OCI-LY3 (cell line): ENCODE measurements at regions not wholly inside any gene's neighbourhood (a gene's known extent, or its start where the extent isn't known, plus 50 kb on each side); places are given as distances from the start of the nearest gene placed in this dataset.

ENCODE experiments used
- H2AFZ ChIP-seq: fragments of 200-600, 300-600 bp; shearing (Covaris generic); 2 replicates; pipeline ENCODE4 v1.6.0; 2014; ENCODE audit warnings: antibody characterized with exemption, low read depth, low read length
- H3K27ac ChIP-seq: fragments of 200-600, 300-600 bp; sonication (generic); 2 replicates; pipeline ENCODE4 v1.5.1; 2014; ENCODE audit warnings: mild to moderate bottlenecking, low read length, moderate library complexity, mixed read lengths
- H3K27me3 ChIP-seq: fragments of 200-600, 300-600 bp; sonication (generic); 2 replicates; pipeline ENCODE4 v1.6.1; 2014; ENCODE audit warnings: low read depth, low read length, mixed read lengths
- H3K36me3 ChIP-seq: fragments of 200-600, 300-600 bp; sonication (generic); replicated peaks from 2 replicates; pipeline ENCODE3; 2014; ENCODE audit warnings: low read depth, low read length, mixed read lengths
- H3K4me1 ChIP-seq: fragments of 300-600, 200-600 bp; sonication (generic); 2 replicates; pipeline ENCODE4 v1.6.1; 2014; ENCODE audit warnings: low read length, mixed read lengths
- H3K4me2 ChIP-seq: fragments of 200-600, 300-600 bp; sonication (generic); 2 replicates; pipeline ENCODE4 v1.6.1; 2014; ENCODE audit warnings: low read length, mixed read lengths
- H3K4me3 ChIP-seq: fragments of 300-600, 200-600 bp; sonication (generic); 2 replicates; pipeline ENCODE4 v1.5.1; 2014; ENCODE audit warnings: antibody characterized with exemption, mild to moderate bottlenecking, low read length, moderate library complexity
- H3K79me2 ChIP-seq: fragments of 300-600, 200-600 bp; shearing (Covaris generic); 2 replicates; pipeline ENCODE4 v1.6.1; 2014; ENCODE audit warnings: mild to moderate bottlenecking, low read length, mixed read lengths
- H3K9ac ChIP-seq: fragments of 300-600, 200-600 bp; shearing (Covaris generic); 2 replicates; pipeline ENCODE4 v1.6.0; 2014; ENCODE audit warnings: mild to moderate bottlenecking, low read length, moderate library complexity
- H3K9me3 ChIP-seq: fragments of 200-600, 300-600 bp; shearing (Covaris generic); 2 replicates; pipeline ENCODE4 v1.6.1; 2014; ENCODE audit warnings: low read length, mixed read lengths; ENCODE audit not compliant: insufficient read depth
- H4K20me1 ChIP-seq: fragments of 200-600, 300-600 bp; sonication (generic); 2 replicates; pipeline ENCODE4 v1.6.1; 2016; ENCODE audit warnings: low read length, mixed read lengths; ENCODE audit not compliant: insufficient read depth
- EZH2phosphoT487 ChIP-seq: fragments of 200-600 bp; shearing (Covaris generic); IDR thresholded peaks from 2 replicates; pipeline ENCODE4 v1.6.1; 2018; ENCODE audit warnings: antibody characterized with exemption, mixed run types, low read depth
- TF ChIP-seq, protein P1 (sequence below): fragments of 200-600, 300-600 bp; sonication (generic); IDR thresholded peaks from 2 replicates; pipeline ENCODE4 v1.5.1; 2014; ENCODE audit warnings: antibody characterized with exemption, low read length, low read depth

DNA sequence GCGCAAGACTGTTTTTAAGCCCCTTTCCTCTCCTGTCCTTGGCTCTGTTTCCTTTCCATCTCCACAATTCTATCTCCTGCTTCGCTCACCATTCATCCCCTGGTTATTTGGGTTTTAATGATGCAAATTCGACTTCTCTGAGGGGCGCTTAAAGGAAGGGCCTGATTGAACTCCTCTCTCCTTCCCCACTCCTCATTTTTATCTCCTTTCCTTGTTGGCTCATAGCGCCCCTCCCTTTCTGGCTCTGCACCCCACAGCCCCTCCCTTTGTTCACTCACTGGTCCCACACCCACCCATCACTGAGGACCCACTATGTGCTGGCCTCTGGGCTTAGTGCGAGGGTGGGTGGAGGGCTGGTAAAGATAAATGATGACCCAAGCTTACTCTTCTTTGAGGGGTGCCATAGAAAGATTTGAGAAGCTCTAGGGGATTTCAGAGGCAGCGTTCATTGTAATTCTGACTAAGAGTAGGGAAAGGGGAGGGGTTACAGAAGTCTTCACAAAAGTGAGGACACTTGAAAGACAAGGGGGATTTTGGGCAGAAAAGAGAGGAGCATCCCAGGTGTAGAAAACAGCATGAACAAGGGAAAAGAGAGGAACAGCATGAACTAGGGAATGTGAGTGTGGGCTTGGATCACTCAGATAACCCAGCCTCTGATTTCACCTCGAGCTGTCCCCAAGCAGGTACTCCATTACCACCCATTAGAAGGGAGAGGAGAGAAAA, 507.8 kb downstream of the CD83 start:
- no peak overlapping the region for H3K27ac ChIP-seq
- H3K4me2 ChIP-seq, result no peak overlapping the region

GRCh38 chr6:14626556-14626955, 509.0 kb downstream of the CD83 start:
- H4K20me1 ChIP-seq, result no peaks in the 10 kb centered on the region
- no peaks in the 10 kb centered on the region for H3K79me2 ChIP-seq
- no peaks in the 10 kb centered on the region for H3K9me3 ChIP-seq
- H3K36me3 ChIP-seq, result no peaks in the 10 kb centered on the region
- H3K27ac ChIP-seq, result no peak overlapping the region
- H3K9ac ChIP-seq, result no peak overlapping the region
- no peak overlapping the region for H3K4me3 ChIP-seq
- no peak overlapping the region for H2AFZ ChIP-seq
- no peaks in the 10 kb centered on the region for H3K4me1 ChIP-seq
- TF ChIP-seq EZH2phosphoT487, result no peak
- H3K27me3 ChIP-seq, result no peaks in the 10 kb centered on the region
- H3K4me2 ChIP-seq, result no peak overlapping the region

More for the DNA sequence above, 507.8 kb downstream of the CD83 start:
- H3K4me3 ChIP-seq, result no peak overlapping the region
- H3K4me1 ChIP-seq, result no peaks in the 10 kb centered on the region
- no peaks in the 10 kb centered on the region for H3K36me3 ChIP-seq
- H4K20me1 ChIP-seq, result no peaks in the 10 kb centered on the region
- H3K27me3 ChIP-seq, result no peaks in the 10 kb centered on the region
- H3K9me3 ChIP-seq, result no peaks in the 10 kb centered on the region
- no peaks in the 10 kb centered on the region for H3K79me2 ChIP-seq
- H2AFZ ChIP-seq, result no peak overlapping the region
- no peak for TF ChIP-seq EZH2phosphoT487
- TF ChIP-seq, protein P1, sequence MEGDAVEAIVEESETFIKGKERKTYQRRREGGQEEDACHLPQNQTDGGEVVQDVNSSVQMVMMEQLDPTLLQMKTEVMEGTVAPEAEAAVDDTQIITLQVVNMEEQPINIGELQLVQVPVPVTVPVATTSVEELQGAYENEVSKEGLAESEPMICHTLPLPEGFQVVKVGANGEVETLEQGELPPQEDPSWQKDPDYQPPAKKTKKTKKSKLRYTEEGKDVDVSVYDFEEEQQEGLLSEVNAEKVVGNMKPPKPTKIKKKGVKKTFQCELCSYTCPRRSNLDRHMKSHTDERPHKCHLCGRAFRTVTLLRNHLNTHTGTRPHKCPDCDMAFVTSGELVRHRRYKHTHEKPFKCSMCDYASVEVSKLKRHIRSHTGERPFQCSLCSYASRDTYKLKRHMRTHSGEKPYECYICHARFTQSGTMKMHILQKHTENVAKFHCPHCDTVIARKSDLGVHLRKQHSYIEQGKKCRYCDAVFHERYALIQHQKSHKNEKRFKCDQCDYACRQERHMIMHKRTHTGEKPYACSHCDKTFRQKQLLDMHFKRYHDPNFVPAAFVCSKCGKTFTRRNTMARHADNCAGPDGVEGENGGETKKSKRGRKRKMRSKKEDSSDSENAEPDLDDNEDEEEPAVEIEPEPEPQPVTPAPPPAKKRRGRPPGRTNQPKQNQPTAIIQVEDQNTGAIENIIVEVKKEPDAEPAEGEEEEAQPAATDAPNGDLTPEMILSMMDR, result no peak
- H3K9ac ChIP-seq, result no peak overlapping the region

GRCh38 chr6:14630016-14630415, 512.4 kb downstream of the CD83 start:
- TF ChIP-seq EZH2phosphoT487, result no peak
- TF ChIP-seq, protein P1, result no peak
- no peaks in the 10 kb centered on the region for H3K27me3 ChIP-seq
- H3K4me2 ChIP-seq, result no peak overlapping the region
- H3K27ac ChIP-seq, result no peak overlapping the region
- H3K9me3 ChIP-seq, result no peaks in the 10 kb centered on the region
- H3K79me2 ChIP-seq, result no peaks in the 10 kb centered on the region
- no peak overlapping the region for H3K9ac ChIP-seq
- H3K4me3 ChIP-seq, result no peak overlapping the region
- H4K20me1 ChIP-seq, result no peaks in the 10 kb centered on the region
- no peak overlapping the region for H2AFZ ChIP-seq
- H3K4me1 ChIP-seq, result no peaks in the 10 kb centered on the region
- H3K36me3 ChIP-seq, result no peaks in the 10 kb centered on the region

DNA sequence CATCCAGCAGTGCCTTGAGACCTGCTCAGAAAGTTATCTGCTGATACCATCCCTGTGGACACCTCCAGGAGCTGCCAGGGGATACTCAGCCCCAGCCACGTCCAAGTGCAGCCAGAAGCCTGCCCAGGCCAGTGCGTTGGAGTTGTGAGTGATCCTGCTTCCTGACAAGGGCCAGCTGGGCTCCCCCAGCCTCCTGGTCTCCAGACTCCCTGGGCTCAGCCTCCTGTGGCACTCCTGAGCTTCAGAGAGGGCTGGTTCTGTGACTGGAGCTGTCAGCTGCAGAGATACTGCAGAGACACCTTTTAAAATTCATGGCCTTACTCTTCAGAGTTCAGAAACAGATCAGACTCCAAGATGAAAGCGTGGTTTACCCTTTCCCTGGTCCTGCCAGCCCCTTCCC, 515.9 kb downstream of the CD83 start:
- no peaks in the 10 kb centered on the region for H3K27me3 ChIP-seq
- no peaks in the 10 kb centered on the region for H4K20me1 ChIP-seq
- H3K9me3 ChIP-seq, result no peaks in the 10 kb centered on the region
- H3K4me3 ChIP-seq, result no peak overlapping the region
- no peak overlapping the region for H3K9ac ChIP-seq
- H3K79me2 ChIP-seq, result no peaks in the 10 kb centered on the region
- H3K27ac ChIP-seq, result no peak overlapping the region
- H3K36me3 ChIP-seq, result no peaks in the 10 kb centered on the region
- H3K4me2 ChIP-seq, result no peak overlapping the region
- TF ChIP-seq, protein P1, result no peak
- TF ChIP-seq EZH2phosphoT487, result no peak
- no peak overlapping the region for H2AFZ ChIP-seq
- H3K4me1 ChIP-seq, result peaks cover 1% of the 10 kb centered on the region
